Keratinocyte (primary cell): ENCODE measurements at regions not wholly inside any gene's neighbourhood (a gene's known extent, or its start where the extent isn't known, plus 50 kb on each side); places are given as distances from the start of the nearest gene placed in this dataset.

Source experiments
- DNase-seq: peaks from one replicate; pipeline ENCODE4 v3.0.0-alpha.2; 2011; ENCODE audit warnings: low read depth, missing footprints, low spot score
- FAIRE-seq: peaks from 2 replicates; lab custom pipeline; 2011; peaks lifted over from hg19 to GRCh38; lab: Jason Lieb, UNC
- H2AFZ ChIP-seq: 2 replicates; pipeline ENCODE4 v1.6.0; 2012; ENCODE audit warnings: low read length, control low read depth, inconsistent platforms; ENCODE audit not compliant: control insufficient read depth
- H3K27ac ChIP-seq: 2 replicates; pipeline ENCODE4 v1.5.1; 2011; ENCODE audit warnings: low read length; ENCODE audit not compliant: control insufficient read depth, insufficient read depth
- H3K27me3 ChIP-seq: 3 replicates; pipeline ENCODE4 v1.6.0; 2011; ENCODE audit warnings: low read length; ENCODE audit not compliant: control insufficient read depth, insufficient read depth; ENCODE audit errors: extremely low read depth
- H3K36me3 ChIP-seq, 2 experiments: 2 replicates in 1 of 2; 3 replicates in 1 of 2; pipeline ENCODE4 v1.5.1; 2011; ENCODE audit warnings: low read length in 2 of 2, mild to moderate bottlenecking in 1 of 2; ENCODE audit not compliant: control insufficient read depth in 2 of 2, insufficient read depth in 2 of 2; ENCODE audit errors: extremely low read depth in 1 of 2
- H3K4me1 ChIP-seq: 3 replicates; pipeline ENCODE4 v1.5.1; 2011; ENCODE audit warnings: low read length; ENCODE audit not compliant: control insufficient read depth, insufficient read depth; ENCODE audit errors: extremely low read depth
- H3K4me2 ChIP-seq: 3 replicates; pipeline ENCODE4 v1.6.0; 2011; ENCODE audit warnings: low read depth, low read length; ENCODE audit not compliant: control insufficient read depth, insufficient read depth; ENCODE audit errors: extremely low read depth
- H3K4me3 ChIP-seq, 3 experiments: fragments of 200-600 bp in 1 of 3; sonication (generic) in 1 of 3; 2 replicates in 2 of 3; 3 replicates in 1 of 3; pipeline ENCODE4 v1.5.1; 2011 to 2016; ENCODE audit warnings: low read length in 3 of 3, mild to moderate bottlenecking in 3 of 3, control low read depth in 2 of 3, inconsistent platforms in 1 of 3, low read depth in 1 of 3, mixed read lengths in 1 of 3, mixed run types in 1 of 3, moderate library complexity in 1 of 3; ENCODE audit not compliant: control insufficient read depth in 2 of 3, insufficient read depth in 2 of 3; ENCODE audit errors: extremely low read depth in 1 of 3
- H3K79me2 ChIP-seq: 2 replicates; pipeline ENCODE4 v1.6.0; 2012; ENCODE audit warnings: low read length; ENCODE audit not compliant: control insufficient read depth, insufficient read depth
- H3K9ac ChIP-seq: 3 replicates; pipeline ENCODE4 v1.6.0; 2011; ENCODE audit warnings: low read length; ENCODE audit not compliant: control insufficient read depth, insufficient read depth; ENCODE audit errors: extremely low read depth
- H3K9me1 ChIP-seq: 3 replicates; pipeline ENCODE4 v1.6.0; 2011; ENCODE audit warnings: low read length; ENCODE audit not compliant: control insufficient read depth, insufficient read depth; ENCODE audit errors: extremely low read depth
- H3K9me3 ChIP-seq: 2 replicates; pipeline ENCODE4 v1.5.1; 2012; ENCODE audit warnings: low read depth, low read length; ENCODE audit not compliant: control insufficient read depth
- H4K20me1 ChIP-seq: 3 replicates; pipeline ENCODE4 v1.6.0; 2011; ENCODE audit warnings: low read length; ENCODE audit not compliant: control insufficient read depth, insufficient read depth; ENCODE audit errors: extremely low read depth
- CTCF ChIP-seq, 3 experiments: IDR thresholded peaks in 1 of 3; conservative IDR thresholded peaks in 1 of 3; optimal IDR thresholded peaks in 1 of 3; 2 replicates in 2 of 3; 3 replicates in 1 of 3; pipeline versions ENCODE3 to v1.5.1; 2011; ENCODE audit warnings: low read length in 3 of 3, mild to moderate bottlenecking in 3 of 3, moderate library complexity in 2 of 3, control low read depth in 1 of 3, inconsistent platforms in 1 of 3; ENCODE audit not compliant: insufficient read depth in 2 of 3; ENCODE audit errors: extremely low read depth in 1 of 3
- EZH2 ChIP-seq: IDR thresholded peaks from one replicate; pipeline ENCODE4 v1.6.1; 2012; ENCODE audit warnings: inconsistent platforms, mild to moderate bottlenecking, low read length, moderate library complexity
- dilution Hi-C: fragments of 300-500 bp; cut with MboI; formaldehyde crosslinking; loops from one replicate; pipeline ENCODE4 v1.7.0; 2020; ENCODE audit warnings: low sequenced_read_pairs; ENCODE audit not compliant: extremely low pct_ligation_motif_present

GRCh38 chr9:105154723-105155191 is 89.7 kb upstream of the SLC44A1 start:
- DNase-seq = no peak
- H4K20me1 ChIP-seq = no peaks in the 10 kb centered on the region
- H3K79me2 ChIP-seq = no peaks in the 10 kb centered on the region
- H3K36me3 ChIP-seq = no peaks in the 10 kb centered on the region
- H3K9ac ChIP-seq = no peak overlapping the region
- no peak overlapping the region for H3K4me3 ChIP-seq
- H3K4me1 ChIP-seq = peaks cover 14% of the 10 kb centered on the region
- no peak for TF ChIP-seq EZH2
- TF ChIP-seq CTCF (optimal IDR thresholded peaks at IDR 0.05 in 1 of 3, IDR thresholded peaks at IDR 0.05 in 1 of 3, conservative IDR thresholded peaks at IDR 0.05 in 1 of 3; ENCODE audit: extremely low read depth in 1 of 3, insufficient read depth in 2 of 3, low read length in 3 of 3) = no peak
- H3K9me1 ChIP-seq = no peaks in the 10 kb centered on the region
- H3K9me3 ChIP-seq = no peaks in the 10 kb centered on the region
- FAIRE-seq = no peak
- dilution Hi-C loops = no loop called here
- H3K4me2 ChIP-seq = peak overlapping the region; percentile 31
- no peaks in the 10 kb centered on the region for H3K27me3 ChIP-seq
- H2AFZ ChIP-seq = peak overlapping the region; percentile 45
- no peak overlapping the region for H3K27ac ChIP-seq

- no peaks in the 10 kb centered on the region for H3K79me2 ChIP-seq
- no peak overlapping the region for H3K27ac ChIP-seq
- peaks cover 6% of the 10 kb centered on the region for H3K4me1 ChIP-seq
- no peak overlapping the region for H3K4me3 ChIP-seq
- no peak overlapping the region for H3K4me2 ChIP-seq
- no peaks in the 10 kb centered on the region for H4K20me1 ChIP-seq
- H3K36me3 ChIP-seq = no peaks in the 10 kb centered on the region
- dilution Hi-C loops = no loop called here
- TF ChIP-seq CTCF (optimal IDR thresholded peaks at IDR 0.05 in 1 of 3, IDR thresholded peaks at IDR 0.05 in 1 of 3, conservative IDR thresholded peaks at IDR 0.05 in 1 of 3; ENCODE audit: extremely low read depth in 1 of 3, insufficient read depth in 2 of 3, low read length in 3 of 3) (peak; percentile 38 to 55 (median 51)), EZH2 (no peak)
- H2AFZ ChIP-seq = no peak overlapping the region
- no peak overlapping the region for H3K9ac ChIP-seq
- FAIRE-seq (peak; percentile 77), DNase-seq (no peak)
- no peaks in the 10 kb centered on the region for H3K9me1 ChIP-seq
- H3K27me3 ChIP-seq = no peaks in the 10 kb centered on the region
- no peaks in the 10 kb centered on the region for H3K9me3 ChIP-seq
These were observed 87.3 kb upstream of the SLC44A1 start for GRCh38 chr9:105157171-105157583.
